ENCODE measurements at regions not wholly inside any gene's neighbourhood (a gene's known extent, or its start where the extent isn't known, plus 50 kb on each side); places are given as distances from the start of the nearest gene placed in this dataset.
A peak's percentile ranks its signal among the peaks of the same experiment; 100 is the strongest.

- Histone ChIP-seq H3K36me3 (ENCODE audit: control insufficient read depth in 2 of 2, extremely low read depth in 1 of 2, insufficient read depth in 1 of 2, low read length in 1 of 2) (no peaks in the 10 kb centered on the region), H3K4me1 (ENCODE audit: control insufficient read depth in 1 of 2, extremely low read depth in 1 of 2, insufficient read depth in 2 of 2, low read length in 2 of 2) (no peaks in the 10 kb centered on the region), H3K4me3 (ENCODE audit: control insufficient read depth in 1 of 2, extremely low read depth in 1 of 2, low read length in 1 of 2) (no peak overlapping the region), H3K9me3 (no peaks in the 10 kb centered on the region), H3K27me3 (replicated peaks in 1 of 2; ENCODE audit: control insufficient read depth in 2 of 2, extremely low read depth in 1 of 2, insufficient read depth in 2 of 2, low read length in 1 of 2) (peaks cover 0 to 2% of the 10 kb centered on the region in 2 experiments), H3K27ac (ENCODE audit: low read length) (no peak overlapping the region)
- DNase-seq (no peak), ATAC-seq (replicated peaks in 1 of 4) (no peak)
- peaks cover 0 to 5% (median 1%) of the 10 kb centered on the region in 3 donors for H3K4me1 Mint-ChIP-seq
- H3K36me3 Mint-ChIP-seq, result no peaks in the 10 kb centered on the region
- no peaks in the 10 kb centered on the region for H3K9me3 Mint-ChIP-seq
- H3K27me3 Mint-ChIP-seq, result peaks cover 8 to 9% of the 10 kb centered on the region in 2 donors
- CTCF ChIA-PET, result interaction anchor here (0.6 to 1.3 kb wide), 2 partner anchors 48 to 378 kb away, joined by 3 to 4 read pairs; no protein-coding TSS in a partner anchor
- WGBS (ENCODE audit: insufficient coverage), result 70% methylated on average over 2 of the region's 6 CpGs
- POLR2A ChIA-PET, result no interaction called here
- no peak overlapping the region for H3K27ac Mint-ChIP-seq
- no peak overlapping the region for H3K4me3 Mint-ChIP-seq
Observed at GRCh38 chr2:215832791-215833190, 180.6 kb downstream of the MREG start.

- Histone ChIP-seq H3K27ac (ENCODE audit: low read length) (no peak overlapping the region), H3K4me3 (ENCODE audit: control insufficient read depth in 1 of 2, extremely low read depth in 1 of 2, low read length in 1 of 2) (no peak overlapping the region), H3K27me3 (replicated peaks in 1 of 2; ENCODE audit: control insufficient read depth in 2 of 2, extremely low read depth in 1 of 2, insufficient read depth in 2 of 2, low read length in 1 of 2) (peaks cover 0 to 2% of the 10 kb centered on the region in 2 experiments), H3K4me1 (ENCODE audit: control insufficient read depth in 1 of 2, extremely low read depth in 1 of 2, insufficient read depth in 2 of 2, low read length in 2 of 2) (no peaks in the 10 kb centered on the region), H3K9me3 (no peaks in the 10 kb centered on the region), H3K36me3 (ENCODE audit: control insufficient read depth in 2 of 2, extremely low read depth in 1 of 2, insufficient read depth in 1 of 2, low read length in 1 of 2) (no peaks in the 10 kb centered on the region)
- peaks cover 0 to 5% (median 1%) of the 10 kb centered on the region in 3 donors for H3K4me1 Mint-ChIP-seq
- POLR2A ChIA-PET, result no interaction called here
- H3K36me3 Mint-ChIP-seq, result no peaks in the 10 kb centered on the region
- ATAC-seq (replicated peaks in 1 of 4) (no peak), DNase-seq (no peak)
- no peaks in the 10 kb centered on the region for H3K9me3 Mint-ChIP-seq
- CTCF ChIA-PET, result no interaction called here
- WGBS (ENCODE audit: insufficient coverage), result 67% methylated on average over 1 of the region's 5 CpGs
- no peak overlapping the region for H3K27ac Mint-ChIP-seq
- peaks cover 0 to 3% of the 10 kb centered on the region in 2 donors for H3K27me3 Mint-ChIP-seq
- H3K4me3 Mint-ChIP-seq, result no peak overlapping the region
Observed at GRCh38 chr2:215831296-215831913, 181.9 kb downstream of the MREG start.

- ATAC-seq (replicated peaks in 1 of 4) (no peak), DNase-seq (no peak)
- no peaks in the 10 kb centered on the region for H3K4me1 ChIP-seq (ENCODE audit: control insufficient read depth in 1 of 2, extremely low read depth in 1 of 2, insufficient read depth in 2 of 2, low read length in 2 of 2)
- CTCF ChIA-PET, result interaction anchor here in 1 of 2 donors (0.6 to 4.0 kb wide), 2 partner anchors 184 to 376 kb away, joined by 7 to 46 read pairs; no protein-coding TSS in a partner anchor
- H3K36me3 ChIP-seq (ENCODE audit: control insufficient read depth in 2 of 2, extremely low read depth in 1 of 2, insufficient read depth in 1 of 2, low read length in 1 of 2), result no peaks in the 10 kb centered on the region
- H3K4me3 ChIP-seq (ENCODE audit: control insufficient read depth in 1 of 2, extremely low read depth in 1 of 2, low read length in 1 of 2), result no peak overlapping the region
- Mint-ChIP-seq H3K4me3 (no peak overlapping the region), H3K27ac (no peak overlapping the region), H3K27me3 (no peaks in the 10 kb centered on the region), H3K36me3 (no peaks in the 10 kb centered on the region), H3K4me1 (peaks cover 0 to 5% (median 1%) of the 10 kb centered on the region in 3 donors), H3K9me3 (no peaks in the 10 kb centered on the region)
- no peak overlapping the region for H3K27ac ChIP-seq (ENCODE audit: low read length)
- no peaks in the 10 kb centered on the region for H3K9me3 ChIP-seq
- 59% methylated on average over 2 of the region's 4 CpGs for WGBS (ENCODE audit: insufficient coverage)
- peaks cover 0 to 2% of the 10 kb centered on the region in 2 experiments for H3K27me3 ChIP-seq (replicated peaks in 1 of 2; ENCODE audit: control insufficient read depth in 2 of 2, extremely low read depth in 1 of 2, insufficient read depth in 2 of 2, low read length in 1 of 2)
- POLR2A ChIA-PET, result no interaction called here
Observed at GRCh38 chr2:215830304-215830703, 183.0 kb downstream of the MREG start.

GRCh38 chr2:215829261-215829660, 184.1 kb downstream of the MREG start:
- DNase-seq (no peak), ATAC-seq (replicated peaks in 1 of 4) (no peak)
- Histone ChIP-seq H3K36me3 (ENCODE audit: control insufficient read depth in 2 of 2, extremely low read depth in 1 of 2, insufficient read depth in 1 of 2, low read length in 1 of 2) (no peaks in the 10 kb centered on the region), H3K27ac (ENCODE audit: low read length) (no peak overlapping the region), H3K9me3 (no peaks in the 10 kb centered on the region), H3K4me3 (ENCODE audit: control insufficient read depth in 1 of 2, extremely low read depth in 1 of 2, low read length in 1 of 2) (no peak overlapping the region), H3K4me1 (ENCODE audit: control insufficient read depth in 1 of 2, extremely low read depth in 1 of 2, insufficient read depth in 2 of 2, low read length in 2 of 2) (no peaks in the 10 kb centered on the region), H3K27me3 (replicated peaks in 1 of 2; ENCODE audit: control insufficient read depth in 2 of 2, extremely low read depth in 1 of 2, insufficient read depth in 2 of 2, low read length in 1 of 2) (peaks cover 0 to 2% of the 10 kb centered on the region in 2 experiments)
- Mint-ChIP-seq H3K4me1 (peaks cover 0 to 5% (median 1%) of the 10 kb centered on the region in 3 donors), H3K27me3 (no peaks in the 10 kb centered on the region), H3K36me3 (no peaks in the 10 kb centered on the region), H3K4me3 (no peak overlapping the region), H3K9me3 (no peaks in the 10 kb centered on the region), H3K27ac (no peak overlapping the region)
- 100% methylated on average over 1 of the region's 8 CpGs for WGBS (ENCODE audit: insufficient coverage)
- POLR2A ChIA-PET, result no interaction called here
- CTCF ChIA-PET, result interaction anchor here in 1 of 2 donors (4.0 kb wide), 1 partner anchor 375 kb away, joined by 46 read pairs; no protein-coding TSS in a partner anchor

- peak in 2 of 4 experiments; percentile 50 to 53 for ATAC-seq (replicated peaks in 1 of 4)
- H3K27me3 ChIP-seq (replicated peaks in 1 of 2; ENCODE audit: control insufficient read depth in 2 of 2, extremely low read depth in 1 of 2, insufficient read depth in 2 of 2, low read length in 1 of 2), result peaks cover 0 to 2% of the 10 kb centered on the region in 2 experiments
- no peak overlapping the region for H3K27ac ChIP-seq (ENCODE audit: low read length)
- peak in 27 of 35 experiments; percentile 0 to 59 (median 25) for DNase-seq
- Mint-ChIP-seq H3K27ac (no peak overlapping the region), H3K36me3 (no peaks in the 10 kb centered on the region), H3K27me3 (no peaks in the 10 kb centered on the region), H3K4me3 (no peak overlapping the region), H3K9me3 (no peaks in the 10 kb centered on the region), H3K4me1 (peaks cover 0 to 5% (median 1%) of the 10 kb centered on the region in 3 donors)
- no peaks in the 10 kb centered on the region for H3K9me3 ChIP-seq
- WGBS (ENCODE audit: insufficient coverage), result 32% methylated on average over 5 of the region's 10 CpGs
- H3K36me3 ChIP-seq (ENCODE audit: control insufficient read depth in 2 of 2, extremely low read depth in 1 of 2, insufficient read depth in 1 of 2, low read length in 1 of 2), result no peaks in the 10 kb centered on the region
- no peaks in the 10 kb centered on the region for H3K4me1 ChIP-seq (ENCODE audit: control insufficient read depth in 1 of 2, extremely low read depth in 1 of 2, insufficient read depth in 2 of 2, low read length in 2 of 2)
- ChIA-PET CTCF (interaction anchor here (0.6 to 4.0 kb wide), 6 partner anchors 68 to 496 kb away, joined by 3 to 46 read pairs (median 3); no protein-coding TSS in a partner anchor), POLR2A (no interaction called here)
- no peak overlapping the region for H3K4me3 ChIP-seq (ENCODE audit: control insufficient read depth in 1 of 2, extremely low read depth in 1 of 2, low read length in 1 of 2)
Observed at GRCh38 chr2:215828528-215829184, 184.7 kb downstream of the MREG start.

- peaks cover 0 to 2% of the 10 kb centered on the region in 2 experiments for H3K27me3 ChIP-seq (replicated peaks in 1 of 2; ENCODE audit: control insufficient read depth in 2 of 2, extremely low read depth in 1 of 2, insufficient read depth in 2 of 2, low read length in 1 of 2)
- H3K4me1 Mint-ChIP-seq, result peaks cover 0 to 5% (median 1%) of the 10 kb centered on the region in 3 donors
- no peak overlapping the region for H3K27ac Mint-ChIP-seq
- no peaks in the 10 kb centered on the region for H3K36me3 ChIP-seq (ENCODE audit: control insufficient read depth in 2 of 2, extremely low read depth in 1 of 2, insufficient read depth in 1 of 2, low read length in 1 of 2)
- POLR2A ChIA-PET, result no interaction called here
- CTCF ChIA-PET, result interaction anchor here (0.7 to 4.0 kb wide), 5 partner anchors 25 to 401 kb away, joined by 3 to 46 read pairs (median 8); no protein-coding TSS in a partner anchor
- no peak overlapping the region for H3K4me3 ChIP-seq (ENCODE audit: control insufficient read depth in 1 of 2, extremely low read depth in 1 of 2, low read length in 1 of 2)
- H3K9me3 ChIP-seq, result no peaks in the 10 kb centered on the region
- H3K9me3 Mint-ChIP-seq, result no peaks in the 10 kb centered on the region
- H3K4me1 ChIP-seq (ENCODE audit: control insufficient read depth in 1 of 2, extremely low read depth in 1 of 2, insufficient read depth in 2 of 2, low read length in 2 of 2), result no peaks in the 10 kb centered on the region
- DNase-seq, result no peak
- no peak overlapping the region for H3K4me3 Mint-ChIP-seq
- 100% methylated on average over 2 of the region's 8 CpGs for WGBS (ENCODE audit: insufficient coverage)
- H3K27me3 Mint-ChIP-seq, result no peaks in the 10 kb centered on the region
- ATAC-seq (replicated peaks in 1 of 4), result no peak
- no peaks in the 10 kb centered on the region for H3K36me3 Mint-ChIP-seq
- no peak overlapping the region for H3K27ac ChIP-seq (ENCODE audit: low read length)
Observed at GRCh38 chr2:215826838-215827441, 186.4 kb downstream of the MREG start.

Data from T-cell (primary cell).